Endodermal cell (in vitro differentiated cells): ENCODE measurements at regions not wholly inside any gene's neighbourhood (a gene's known extent, or its start where the extent isn't known, plus 50 kb on each side); places are given as distances from the start of the nearest gene placed in this dataset.

Experiments used
- DNase-seq: peaks from one replicate; pipeline ENCODE4 v3.0.0-alpha.2; 2017
- H3K27ac ChIP-seq: 2 replicates; pipeline ENCODE4 v1.5.1; 2013; ENCODE audit warnings: mild to moderate bottlenecking, low read depth, low read length, moderate library complexity
- H3K27me3 ChIP-seq: 2 replicates; pipeline ENCODE4 v1.6.1; 2013; ENCODE audit warnings: mild to moderate bottlenecking, low read length, moderate library complexity; ENCODE audit not compliant: insufficient read depth, control insufficient read depth, poor library complexity, severe bottlenecking
- H3K36me3 ChIP-seq: 2 replicates; pipeline ENCODE4 v1.7.0; 2013; ENCODE audit warnings: mild to moderate bottlenecking, low read length, moderate library complexity; ENCODE audit not compliant: control insufficient read depth, insufficient read depth
- H3K4me1 ChIP-seq: one replicate; pipeline ENCODE4 v1.7.0; 2013; ENCODE audit warnings: low read length; ENCODE audit not compliant: control insufficient read depth, insufficient read depth
- H3K4me3 ChIP-seq: 2 replicates; pipeline ENCODE4 v1.5.1; 2013; ENCODE audit warnings: mild to moderate bottlenecking, low read length, moderate library complexity
- H3K9ac ChIP-seq: 2 replicates; pipeline ENCODE4 v1.6.1; 2013; ENCODE audit warnings: mild to moderate bottlenecking, low read length, moderate library complexity; ENCODE audit not compliant: poor library complexity, severe bottlenecking; ENCODE audit errors: extremely low read depth
- H3K9me3 ChIP-seq: 2 replicates; pipeline ENCODE4 v1.6.1; 2013; ENCODE audit warnings: mild to moderate bottlenecking, low read length, moderate library complexity; ENCODE audit not compliant: control insufficient read depth
- H3K27ac Mint-ChIP-seq: 2 replicates; pipeline ENCODE4 v1.8.0; 2020; ENCODE audit warnings: mixed read lengths
- H3K27me3 Mint-ChIP-seq: 2 replicates; pipeline ENCODE4 v1.8.0; 2021; ENCODE audit warnings: mild to moderate bottlenecking, mixed read lengths; ENCODE audit not compliant: insufficient read depth
- H3K36me3 Mint-ChIP-seq: 2 replicates; pipeline ENCODE4 v1.8.0; 2020; ENCODE audit warnings: low read depth, mixed read lengths
- H3K4me1 Mint-ChIP-seq: 2 replicates; pipeline ENCODE4 v1.8.0; 2020; ENCODE audit warnings: mixed read lengths
- H3K4me3 Mint-ChIP-seq: 2 replicates; pipeline ENCODE4 v1.8.0; 2020; ENCODE audit warnings: mild to moderate bottlenecking, moderate library complexity, mixed read lengths
- H3K9me3 Mint-ChIP-seq: 2 replicates; pipeline ENCODE4 v1.8.0; 2020; ENCODE audit warnings: mild to moderate bottlenecking, mixed read lengths
- WGBS, 2 experiments: methylation state at CpG; one replicate each; pipeline versions ENCODE4 v1.1.5 to v1.1.7; 2013; ENCODE audit warnings: missing lambda C conversion rate in 2 of 2, mixed read lengths in 1 of 2; ENCODE audit not compliant: insufficient coverage in 1 of 2, insufficient read length in 1 of 2; 5-methylcytosine and 5-hydroxymethylcytosine counted together
- TF ChIP-seq, protein P1 (sequence below): fragments of 200-600 bp; sonication (generic); conservative IDR thresholded peaks from 2 replicates; pipeline ENCODE4 v1.5.0; 2021; ENCODE audit warnings: antibody characterized with exemption, mild to moderate bottlenecking

DNA sequence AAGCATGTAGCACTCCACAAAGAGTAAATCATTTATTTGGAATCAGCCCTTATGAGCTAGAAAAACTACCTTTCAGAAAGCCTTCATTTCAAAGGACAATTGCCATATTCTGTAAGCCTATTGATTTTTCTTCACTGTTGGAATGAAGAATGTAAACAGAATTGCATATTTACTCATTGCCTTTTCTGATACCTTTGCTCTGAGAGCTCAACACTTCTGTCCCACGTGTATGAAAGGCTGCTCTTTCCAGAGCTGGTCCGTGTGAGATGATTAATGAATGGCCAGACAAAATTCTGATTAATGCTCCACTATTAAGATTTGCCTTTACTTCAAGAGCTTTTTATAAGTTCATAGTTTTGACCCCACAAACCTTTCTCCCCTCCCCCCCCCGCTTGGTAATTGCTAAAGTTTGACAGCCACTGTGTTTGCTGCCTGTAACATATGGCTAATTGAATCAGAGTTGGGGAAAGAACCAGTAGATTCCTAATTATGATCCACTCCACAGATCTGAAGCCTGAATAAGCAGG, 63.0 kb upstream of the PLEKHA5 start:
- H3K36me3 Mint-ChIP-seq = no peaks in the 10 kb centered on the region
- no peak overlapping the region for H3K27ac Mint-ChIP-seq
- no peak overlapping the region for H3K4me3 ChIP-seq

DNA sequence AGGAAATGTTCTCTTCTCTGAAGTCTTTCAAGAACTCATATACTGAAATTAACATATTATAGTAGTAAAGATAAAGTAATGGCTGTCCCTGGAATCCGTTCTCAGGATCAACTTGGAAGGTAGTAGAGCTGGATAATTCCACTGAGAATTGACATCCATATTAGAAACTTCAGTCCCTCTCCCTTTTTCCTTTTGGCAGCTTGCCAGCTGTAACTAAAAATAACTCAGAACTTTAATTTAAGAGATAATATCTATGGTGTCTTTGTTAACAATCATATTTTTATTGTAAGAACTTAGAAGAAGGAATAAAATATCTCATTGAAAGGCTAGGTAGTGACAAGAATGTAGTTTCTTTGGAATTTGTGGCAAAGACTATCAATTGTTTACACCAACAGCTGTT, 61.4 kb upstream of the PLEKHA5 start:
- H3K4me1 ChIP-seq = peaks cover 8% of the 10 kb centered on the region
- H3K9me3 Mint-ChIP-seq = no peaks in the 10 kb centered on the region
- peaks cover 21% of the 10 kb centered on the region for H3K4me1 Mint-ChIP-seq
- H3K4me3 ChIP-seq = no peak overlapping the region
- no peak overlapping the region for H3K27ac Mint-ChIP-seq
- H3K27ac ChIP-seq = no peak overlapping the region
- no peaks in the 10 kb centered on the region for H3K36me3 Mint-ChIP-seq
- no peak overlapping the region for H3K4me3 Mint-ChIP-seq
- 90% methylated on average over 1 of the region's 1 CpG; no CpG with 5 or more reads in 1 of the 2 experiments for WGBS, 2 experiments
- H3K9me3 ChIP-seq = no peaks in the 10 kb centered on the region
- no peak for DNase-seq
- H3K36me3 ChIP-seq = no peaks in the 10 kb centered on the region
- H3K27me3 ChIP-seq = no peaks in the 10 kb centered on the region
- no peak overlapping the region for H3K9ac ChIP-seq
- TF ChIP-seq, protein P1, sequence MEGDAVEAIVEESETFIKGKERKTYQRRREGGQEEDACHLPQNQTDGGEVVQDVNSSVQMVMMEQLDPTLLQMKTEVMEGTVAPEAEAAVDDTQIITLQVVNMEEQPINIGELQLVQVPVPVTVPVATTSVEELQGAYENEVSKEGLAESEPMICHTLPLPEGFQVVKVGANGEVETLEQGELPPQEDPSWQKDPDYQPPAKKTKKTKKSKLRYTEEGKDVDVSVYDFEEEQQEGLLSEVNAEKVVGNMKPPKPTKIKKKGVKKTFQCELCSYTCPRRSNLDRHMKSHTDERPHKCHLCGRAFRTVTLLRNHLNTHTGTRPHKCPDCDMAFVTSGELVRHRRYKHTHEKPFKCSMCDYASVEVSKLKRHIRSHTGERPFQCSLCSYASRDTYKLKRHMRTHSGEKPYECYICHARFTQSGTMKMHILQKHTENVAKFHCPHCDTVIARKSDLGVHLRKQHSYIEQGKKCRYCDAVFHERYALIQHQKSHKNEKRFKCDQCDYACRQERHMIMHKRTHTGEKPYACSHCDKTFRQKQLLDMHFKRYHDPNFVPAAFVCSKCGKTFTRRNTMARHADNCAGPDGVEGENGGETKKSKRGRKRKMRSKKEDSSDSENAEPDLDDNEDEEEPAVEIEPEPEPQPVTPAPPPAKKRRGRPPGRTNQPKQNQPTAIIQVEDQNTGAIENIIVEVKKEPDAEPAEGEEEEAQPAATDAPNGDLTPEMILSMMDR = no peak
- H3K27me3 Mint-ChIP-seq = no peaks in the 10 kb centered on the region

More for the DNA sequence above, 63.0 kb upstream of the PLEKHA5 start:
- Histone ChIP-seq H3K27ac (no peak overlapping the region), H3K27me3 (no peaks in the 10 kb centered on the region), H3K9ac (no peak overlapping the region), H3K4me1 (peaks cover 8% of the 10 kb centered on the region), H3K9me3 (no peaks in the 10 kb centered on the region), H3K36me3 (no peaks in the 10 kb centered on the region)
- Mint-ChIP-seq H3K27me3 (no peaks in the 10 kb centered on the region), H3K4me3 (no peak overlapping the region), H3K4me1 (peaks cover 21% of the 10 kb centered on the region), H3K9me3 (no peaks in the 10 kb centered on the region)
- TF ChIP-seq, protein P1 = no peak
- 49% methylated on average over 3 of the region's 3 CpGs; no CpG with 5 or more reads in 1 of the 2 experiments for WGBS, 2 experiments
- DNase-seq = no peak

DNA sequence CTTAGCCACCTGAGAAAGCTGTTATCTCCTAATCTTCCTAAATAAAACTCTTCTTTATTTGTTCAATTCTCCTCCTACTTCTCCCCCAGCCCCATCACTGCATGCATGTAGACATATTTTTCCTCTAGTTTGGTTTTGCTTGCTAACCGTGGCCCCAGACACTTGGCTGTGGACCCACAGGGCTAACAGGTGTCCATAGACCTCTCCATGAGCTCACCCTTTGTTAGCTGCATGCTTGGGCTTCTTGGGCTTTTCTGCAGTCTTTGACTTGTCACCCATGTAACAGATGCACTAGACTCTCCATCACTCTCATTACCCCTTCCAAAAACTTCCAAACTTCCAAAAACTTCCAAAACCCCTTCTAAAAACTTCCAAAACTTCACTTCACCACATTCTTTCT, 59.2 kb upstream of the PLEKHA5 start:
- H3K27ac Mint-ChIP-seq = no peak overlapping the region
- 93 to 100% methylated on average over 1 of the region's 1 CpG for WGBS, 2 experiments
- peaks cover 8% of the 10 kb centered on the region for H3K4me1 ChIP-seq
- no peaks in the 10 kb centered on the region for H3K9me3 ChIP-seq
- H3K27me3 ChIP-seq = no peaks in the 10 kb centered on the region
- no peak overlapping the region for H3K4me3 ChIP-seq
- DNase-seq = no peak
- no peaks in the 10 kb centered on the region for H3K27me3 Mint-ChIP-seq
- H3K36me3 Mint-ChIP-seq = no peaks in the 10 kb centered on the region
- no peaks in the 10 kb centered on the region for H3K36me3 ChIP-seq
- no peaks in the 10 kb centered on the region for H3K9me3 Mint-ChIP-seq
- H3K4me3 Mint-ChIP-seq = no peak overlapping the region
- H3K27ac ChIP-seq = no peak overlapping the region
- H3K9ac ChIP-seq = no peak overlapping the region
- H3K4me1 Mint-ChIP-seq = peaks cover 11% of the 10 kb centered on the region
- TF ChIP-seq, protein P1 = no peak
